ENCODE measurements at regions not wholly inside any gene's neighbourhood (a gene's known extent, or its start where the extent isn't known, plus 50 kb on each side); places are given as distances from the start of the nearest gene placed in this dataset.

DNA sequence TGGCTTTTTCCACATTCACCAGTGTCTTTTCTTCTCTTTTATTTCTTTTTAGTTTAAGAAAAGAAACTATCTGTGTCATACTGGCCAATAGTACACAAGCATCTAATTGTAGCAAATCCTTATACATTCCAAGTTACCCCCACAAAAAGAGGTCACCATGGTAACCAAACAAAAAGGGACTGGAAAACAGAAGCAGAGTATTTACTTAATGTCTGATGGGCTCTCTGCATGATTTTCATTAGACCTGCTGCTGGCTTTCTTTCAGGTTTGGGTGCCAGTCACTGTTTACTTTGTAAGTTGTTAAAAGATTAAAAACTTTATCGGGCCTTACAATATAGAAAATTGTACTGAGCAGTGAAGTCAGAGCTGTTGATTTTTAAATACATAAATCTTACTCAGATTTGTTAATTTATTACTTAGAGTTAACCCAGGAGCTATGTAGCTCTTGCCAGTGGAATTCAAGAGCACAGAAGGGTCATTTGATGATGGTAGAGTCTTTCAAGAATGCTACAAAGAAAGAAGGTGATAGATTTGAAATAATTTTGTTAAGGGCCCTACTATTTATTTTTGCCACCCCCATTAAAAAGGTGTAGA, 123.9 kb downstream of the BRMS1L start:
- TF ChIP-seq, protein P1, sequence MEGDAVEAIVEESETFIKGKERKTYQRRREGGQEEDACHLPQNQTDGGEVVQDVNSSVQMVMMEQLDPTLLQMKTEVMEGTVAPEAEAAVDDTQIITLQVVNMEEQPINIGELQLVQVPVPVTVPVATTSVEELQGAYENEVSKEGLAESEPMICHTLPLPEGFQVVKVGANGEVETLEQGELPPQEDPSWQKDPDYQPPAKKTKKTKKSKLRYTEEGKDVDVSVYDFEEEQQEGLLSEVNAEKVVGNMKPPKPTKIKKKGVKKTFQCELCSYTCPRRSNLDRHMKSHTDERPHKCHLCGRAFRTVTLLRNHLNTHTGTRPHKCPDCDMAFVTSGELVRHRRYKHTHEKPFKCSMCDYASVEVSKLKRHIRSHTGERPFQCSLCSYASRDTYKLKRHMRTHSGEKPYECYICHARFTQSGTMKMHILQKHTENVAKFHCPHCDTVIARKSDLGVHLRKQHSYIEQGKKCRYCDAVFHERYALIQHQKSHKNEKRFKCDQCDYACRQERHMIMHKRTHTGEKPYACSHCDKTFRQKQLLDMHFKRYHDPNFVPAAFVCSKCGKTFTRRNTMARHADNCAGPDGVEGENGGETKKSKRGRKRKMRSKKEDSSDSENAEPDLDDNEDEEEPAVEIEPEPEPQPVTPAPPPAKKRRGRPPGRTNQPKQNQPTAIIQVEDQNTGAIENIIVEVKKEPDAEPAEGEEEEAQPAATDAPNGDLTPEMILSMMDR (IDR thresholded peaks at IDR 0.05; ENCODE audit: insufficient read depth, low read depth, low read length): no peak
- TF ChIP-seq EZH2 (IDR thresholded peaks at IDR 0.05; ENCODE audit: insufficient read depth, low read length): no peak

Measured in astrocyte (in vitro differentiated cells and primary cell).